ENCODE measurements at regions not wholly inside any gene's neighbourhood (a gene's known extent, or its start where the extent isn't known, plus 50 kb on each side); places are given as distances from the start of the nearest gene placed in this dataset.

DNA sequence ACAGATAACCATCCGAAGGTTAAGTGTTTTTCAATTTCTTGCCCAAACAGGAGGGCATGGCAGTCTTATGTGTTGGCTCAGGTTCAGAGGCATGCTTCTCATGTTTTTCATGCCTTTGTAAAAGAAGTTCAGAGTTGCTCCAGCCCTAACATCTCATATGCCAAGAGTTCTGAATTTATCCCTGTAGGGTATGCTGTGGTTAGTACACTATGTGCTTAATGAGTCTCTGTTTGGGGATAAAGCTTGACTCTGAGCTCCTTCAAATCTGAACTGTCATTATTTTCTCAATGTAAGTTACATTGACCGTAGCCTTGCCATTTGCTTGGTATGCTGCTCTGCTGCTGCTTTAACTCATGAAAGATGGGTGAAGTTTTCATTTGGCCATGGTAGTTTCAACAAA, 67.9 kb upstream of the PNPT1 start:
- H3K9me3 ChIP-seq (ENCODE audit: control insufficient read depth, insufficient read depth, low read depth, low read length), result no peaks in the 10 kb centered on the region
- H3K27ac ChIP-seq (ENCODE audit: extremely low read depth, low read depth, low read length), result no peak overlapping the region
- no peaks in the 10 kb centered on the region for H3K4me1 ChIP-seq (ENCODE audit: control insufficient read depth, insufficient read depth, low read length)
- H3K4me3 ChIP-seq (ENCODE audit: low read depth, low read length), result no peak overlapping the region
- H3K36me3 ChIP-seq (ENCODE audit: control insufficient read depth in 2 of 2, insufficient read depth in 1 of 2, low read length in 2 of 2), result no peaks in the 10 kb centered on the region
- TF ChIP-seq ZBTB7A (tag by site-specific recombination; IDR thresholded peaks at IDR 0.05; ENCODE audit: low read depth), result no peak
- TF ChIP-seq ATF2 (tag by site-specific recombination; IDR thresholded peaks at IDR 0.05; ENCODE audit: low read depth), result no peak
- TF ChIP-seq ZFP69B (tag by site-specific recombination; IDR thresholded peaks at IDR 0.05), result no peak
- TF ChIP-seq, protein P1, sequence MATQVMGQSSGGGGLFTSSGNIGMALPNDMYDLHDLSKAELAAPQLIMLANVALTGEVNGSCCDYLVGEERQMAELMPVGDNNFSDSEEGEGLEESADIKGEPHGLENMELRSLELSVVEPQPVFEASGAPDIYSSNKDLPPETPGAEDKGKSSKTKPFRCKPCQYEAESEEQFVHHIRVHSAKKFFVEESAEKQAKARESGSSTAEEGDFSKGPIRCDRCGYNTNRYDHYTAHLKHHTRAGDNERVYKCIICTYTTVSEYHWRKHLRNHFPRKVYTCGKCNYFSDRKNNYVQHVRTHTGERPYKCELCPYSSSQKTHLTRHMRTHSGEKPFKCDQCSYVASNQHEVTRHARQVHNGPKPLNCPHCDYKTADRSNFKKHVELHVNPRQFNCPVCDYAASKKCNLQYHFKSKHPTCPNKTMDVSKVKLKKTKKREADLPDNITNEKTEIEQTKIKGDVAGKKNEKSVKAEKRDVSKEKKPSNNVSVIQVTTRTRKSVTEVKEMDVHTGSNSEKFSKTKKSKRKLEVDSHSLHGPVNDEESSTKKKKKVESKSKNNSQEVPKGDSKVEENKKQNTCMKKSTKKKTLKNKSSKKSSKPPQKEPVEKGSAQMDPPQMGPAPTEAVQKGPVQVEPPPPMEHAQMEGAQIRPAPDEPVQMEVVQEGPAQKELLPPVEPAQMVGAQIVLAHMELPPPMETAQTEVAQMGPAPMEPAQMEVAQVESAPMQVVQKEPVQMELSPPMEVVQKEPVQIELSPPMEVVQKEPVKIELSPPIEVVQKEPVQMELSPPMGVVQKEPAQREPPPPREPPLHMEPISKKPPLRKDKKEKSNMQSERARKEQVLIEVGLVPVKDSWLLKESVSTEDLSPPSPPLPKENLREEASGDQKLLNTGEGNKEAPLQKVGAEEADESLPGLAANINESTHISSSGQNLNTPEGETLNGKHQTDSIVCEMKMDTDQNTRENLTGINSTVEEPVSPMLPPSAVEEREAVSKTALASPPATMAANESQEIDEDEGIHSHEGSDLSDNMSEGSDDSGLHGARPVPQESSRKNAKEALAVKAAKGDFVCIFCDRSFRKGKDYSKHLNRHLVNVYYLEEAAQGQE (tag by site-specific recombination; IDR thresholded peaks at IDR 0.05), result no peak
- TF ChIP-seq ZNF776 (tag by site-specific recombination; IDR thresholded peaks at IDR 0.05; ENCODE audit: borderline replicate concordance), result no peak
- TF ChIP-seq, protein P2, sequence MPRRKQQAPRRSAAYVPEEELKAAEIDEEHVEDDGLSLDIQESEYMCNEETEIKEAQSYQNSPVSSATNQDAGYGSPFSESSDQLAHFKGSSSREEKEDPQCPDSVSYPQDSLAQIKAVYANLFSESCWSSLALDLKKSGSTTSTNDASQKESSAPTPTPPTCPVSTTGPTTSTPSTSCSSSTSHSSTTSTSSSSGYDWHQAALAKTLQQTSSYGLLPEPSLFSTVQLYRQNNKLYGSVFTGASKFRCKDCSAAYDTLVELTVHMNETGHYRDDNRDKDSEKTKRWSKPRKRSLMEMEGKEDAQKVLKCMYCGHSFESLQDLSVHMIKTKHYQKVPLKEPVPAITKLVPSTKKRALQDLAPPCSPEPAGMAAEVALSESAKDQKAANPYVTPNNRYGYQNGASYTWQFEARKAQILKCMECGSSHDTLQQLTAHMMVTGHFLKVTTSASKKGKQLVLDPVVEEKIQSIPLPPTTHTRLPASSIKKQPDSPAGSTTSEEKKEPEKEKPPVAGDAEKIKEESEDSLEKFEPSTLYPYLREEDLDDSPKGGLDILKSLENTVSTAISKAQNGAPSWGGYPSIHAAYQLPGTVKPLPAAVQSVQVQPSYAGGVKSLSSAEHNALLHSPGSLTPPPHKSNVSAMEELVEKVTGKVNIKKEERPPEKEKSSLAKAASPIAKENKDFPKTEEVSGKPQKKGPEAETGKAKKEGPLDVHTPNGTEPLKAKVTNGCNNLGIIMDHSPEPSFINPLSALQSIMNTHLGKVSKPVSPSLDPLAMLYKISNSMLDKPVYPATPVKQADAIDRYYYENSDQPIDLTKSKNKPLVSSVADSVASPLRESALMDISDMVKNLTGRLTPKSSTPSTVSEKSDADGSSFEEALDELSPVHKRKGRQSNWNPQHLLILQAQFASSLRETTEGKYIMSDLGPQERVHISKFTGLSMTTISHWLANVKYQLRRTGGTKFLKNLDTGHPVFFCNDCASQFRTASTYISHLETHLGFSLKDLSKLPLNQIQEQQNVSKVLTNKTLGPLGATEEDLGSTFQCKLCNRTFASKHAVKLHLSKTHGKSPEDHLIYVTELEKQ (tag by site-specific recombination; IDR thresholded peaks at IDR 0.05; ENCODE audit: borderline replicate concordance), result no peak
- TF ChIP-seq GLI2 (tag by site-specific recombination; IDR thresholded peaks at IDR 0.05; ENCODE audit: borderline replicate concordance, low read depth), result no peak
- TF ChIP-seq ZFP41 (tag by site-specific recombination; IDR thresholded peaks at IDR 0.05; ENCODE audit: borderline replicate concordance), result no peak
- TF ChIP-seq ZNF785 (tag by site-specific recombination; IDR thresholded peaks at IDR 0.05), result no peak
- TF ChIP-seq KLF17 (tag by site-specific recombination; IDR thresholded peaks at IDR 0.05), result no peak
- TF ChIP-seq MYNN (tag by site-specific recombination; IDR thresholded peaks at IDR 0.05; ENCODE audit: borderline replicate concordance), result no peak
- no peak for TF ChIP-seq WT1 (tag by site-specific recombination; IDR thresholded peaks at IDR 0.05)
- CTCF ChIA-PET, result interaction anchor here (0.6 to 1.3 kb wide), 3 partner anchors 10 to 277 kb away, joined by 3 read pairs; no protein-coding TSS in a partner anchor
- POLR2A ChIA-PET, result no interaction called here

- H3K36me3 ChIP-seq (ENCODE audit: control insufficient read depth in 2 of 2, insufficient read depth in 1 of 2, low read length in 2 of 2), result no peaks in the 10 kb centered on the region
- H3K9me3 ChIP-seq (ENCODE audit: control insufficient read depth, insufficient read depth, low read depth, low read length), result no peaks in the 10 kb centered on the region
- ChIA-PET POLR2A (no interaction called here), CTCF (interaction anchor here (0.6 to 1.3 kb wide), 3 partner anchors 11 to 278 kb away, joined by 3 read pairs; no protein-coding TSS in a partner anchor)
- no peak overlapping the region for H3K27ac ChIP-seq (ENCODE audit: extremely low read depth, low read depth, low read length)
- no peaks in the 10 kb centered on the region for H3K4me1 ChIP-seq (ENCODE audit: control insufficient read depth, insufficient read depth, low read length)
- no peak overlapping the region for H3K4me3 ChIP-seq (ENCODE audit: low read depth, low read length)
- TF ChIP-seq ZNF837 (tag by site-specific recombination; IDR thresholded peaks at IDR 0.05) (no peak), ZNF19 (tag by site-specific recombination; IDR thresholded peaks at IDR 0.05; ENCODE audit: low read depth) (no peak), ZBTB6 (tag by site-specific recombination; IDR thresholded peaks at IDR 0.05) (no peak), ZNF501 (tag by site-specific recombination; IDR thresholded peaks at IDR 0.05) (no peak), MEIS1 (CRISPR knock-in tag; IDR thresholded peaks at IDR 0.05; ENCODE audit: borderline replicate concordance) (no peak), SETDB1 (IDR thresholded peaks at IDR 0.05; ENCODE audit: insufficient read length, low read length) (no peak), ZNF404 (tag by site-specific recombination; IDR thresholded peaks at IDR 0.05) (no peak), ZNF561 (tag by site-specific recombination; IDR thresholded peaks at IDR 0.05; ENCODE audit: borderline replicate concordance) (no peak), ZNF174 (tag by site-specific recombination; IDR thresholded peaks at IDR 0.05) (no peak), ZNF341 (tag by site-specific recombination; IDR thresholded peaks at IDR 0.05; ENCODE audit: low read depth) (no peak), ZNF785 (tag by site-specific recombination; IDR thresholded peaks at IDR 0.05) (no peak), ZNF292 (tag by site-specific recombination; IDR thresholded peaks at IDR 0.05; ENCODE audit: borderline replicate concordance, low read depth) (no peak)
Observed at GRCh38 chr2:55761024-55761423, 67.4 kb upstream of the PNPT1 start.

Measured in HEK293 (cell line).